Immature natural killer cell (primary cell): ENCODE measurements at regions not wholly inside any gene's neighbourhood (a gene's known extent, or its start where the extent isn't known, plus 50 kb on each side); places are given as distances from the start of the nearest gene placed in this dataset.
"Not testable (repeated sequence)": the region's sequence is repeated elsewhere in the genome, so short reads cannot be mapped to it uniquely, and the experiment has no call there.

Experiments used
- DNase-seq, 3 donors: peaks; one replicate each; pipeline ENCODE4 v3.0.0; 2022; ENCODE audit warnings: mixed read lengths in 1 of 3
- H3K27ac Mint-ChIP-seq, 6 donors: one replicate each; pipeline ENCODE4 v1.8.0; 2020; ENCODE audit warnings: mixed read lengths in 6 of 6, mild to moderate bottlenecking in 5 of 6, inconsistent platforms in 4 of 6, moderate library complexity in 3 of 6
- H3K27me3 Mint-ChIP-seq, 3 donors: one replicate each; pipeline ENCODE4 v1.8.0; 2020 to 2021; ENCODE audit warnings: low read depth in 3 of 3, mild to moderate bottlenecking in 3 of 3, mixed read lengths in 3 of 3, moderate library complexity in 3 of 3, inconsistent platforms in 1 of 3
- H3K36me3 Mint-ChIP-seq, 3 donors: one replicate each; pipeline ENCODE4 v1.8.0; 2020; ENCODE audit warnings: mixed read lengths in 3 of 3, inconsistent platforms in 2 of 3, mild to moderate bottlenecking in 2 of 3
- H3K4me1 Mint-ChIP-seq, 2 donors: one replicate each; pipeline ENCODE4 v1.8.0; 2020; ENCODE audit warnings: inconsistent platforms in 2 of 2, mild to moderate bottlenecking in 2 of 2, mixed read lengths in 2 of 2, moderate library complexity in 1 of 2
- H3K4me3 Mint-ChIP-seq, 5 donors: one replicate each; pipeline ENCODE4 v1.8.0; 2020; ENCODE audit warnings: mild to moderate bottlenecking in 5 of 5, mixed read lengths in 5 of 5, inconsistent platforms in 3 of 5, moderate library complexity in 3 of 5
- H3K9me3 Mint-ChIP-seq, 6 donors: one replicate each; pipeline ENCODE4 v1.8.0; 2020; ENCODE audit warnings: mild to moderate bottlenecking in 6 of 6, mixed read lengths in 6 of 6, inconsistent platforms in 4 of 6, moderate library complexity in 3 of 6

- DNase-seq, H3K9me3 Mint-ChIP-seq, H3K4me1 Mint-ChIP-seq, H3K4me3 Mint-ChIP-seq, H3K27ac Mint-ChIP-seq, H3K36me3 Mint-ChIP-seq, H3K27me3 Mint-ChIP-seq: not testable (repeated sequence)
These were observed 125.1 kb upstream of the RAB18 start for GRCh38 chr10:27379041-27379440.

- Mint-ChIP-seq H3K36me3 (no peaks in the 10 kb centered on the region), H3K9me3 (no peaks in the 10 kb centered on the region), H3K4me1 (no peaks in the 10 kb centered on the region), H3K27me3 (peaks cover 0 to 4% (median 0%) of the 10 kb centered on the region in 3 donors), H3K27ac (no peak overlapping the region), H3K4me3 (no peak overlapping the region)
- DNase-seq: no peak
These were observed 130.4 kb upstream of the RAB18 start for GRCh38 chr10:27373566-27374160.

- Mint-ChIP-seq H3K36me3 (no peaks in the 10 kb centered on the region), H3K27ac (no peak overlapping the region), H3K9me3 (no peaks in the 10 kb centered on the region), H3K27me3 (peaks cover 0 to 4% (median 2%) of the 10 kb centered on the region in 3 donors), H3K4me1 (no peaks in the 10 kb centered on the region), H3K4me3 (no peak overlapping the region)
- DNase-seq: no peak
These were observed 131.5 kb upstream of the ACBD5 start for GRCh38 chr10:27372095-27372494.

GRCh38 chr10:27371375-27371774, 130.8 kb upstream of the ACBD5 start:
- H3K9me3 Mint-ChIP-seq, H3K27ac Mint-ChIP-seq, H3K27me3 Mint-ChIP-seq, H3K36me3 Mint-ChIP-seq, H3K4me1 Mint-ChIP-seq, H3K4me3 Mint-ChIP-seq, DNase-seq: not testable (repeated sequence)

- no peak for DNase-seq
- Mint-ChIP-seq H3K9me3 (no peaks in the 10 kb centered on the region), H3K27me3 (peaks cover 0 to 4% (median 2%) of the 10 kb centered on the region in 3 donors), H3K27ac (no peak overlapping the region), H3K4me3 (no peak overlapping the region), H3K4me1 (no peaks in the 10 kb centered on the region), H3K36me3 (no peaks in the 10 kb centered on the region)
These were observed 129.3 kb upstream of the ACBD5 start for GRCh38 chr10:27369880-27370279.

GRCh38 chr10:27368706-27369105, 128.1 kb upstream of the ACBD5 start:
- Mint-ChIP-seq H3K27me3 (peaks cover 0 to 2% (median 2%) of the 10 kb centered on the region in 3 donors), H3K36me3 (no peaks in the 10 kb centered on the region), H3K4me1 (no peaks in the 10 kb centered on the region), H3K9me3 (no peaks in the 10 kb centered on the region), H3K27ac (no peak overlapping the region), H3K4me3 (no peak overlapping the region)
- no peak for DNase-seq

GRCh38 chr10:27366769-27367168, 126.2 kb upstream of the ACBD5 start:
- DNase-seq: no peak
- H3K4me1 Mint-ChIP-seq: no peaks in the 10 kb centered on the region
- no peak overlapping the region for H3K27ac Mint-ChIP-seq
- no peak overlapping the region for H3K4me3 Mint-ChIP-seq
- H3K9me3 Mint-ChIP-seq: no peaks in the 10 kb centered on the region
- H3K27me3 Mint-ChIP-seq: peaks cover 2 to 3% (median 2%) of the 10 kb centered on the region in 3 donors
- H3K36me3 Mint-ChIP-seq: no peaks in the 10 kb centered on the region

GRCh38 chr10:27364028-27364427, 123.4 kb upstream of the ACBD5 start:
- Mint-ChIP-seq H3K9me3 (no peaks in the 10 kb centered on the region), H3K4me1 (no peaks in the 10 kb centered on the region), H3K4me3 (no peak overlapping the region), H3K27ac (no peak overlapping the region), H3K27me3 (peaks cover 2 to 3% (median 2%) of the 10 kb centered on the region in 3 donors), H3K36me3 (no peaks in the 10 kb centered on the region)
- no peak for DNase-seq

- no peaks in the 10 kb centered on the region for H3K36me3 Mint-ChIP-seq
- peak; percentile 69 to 78 (median 74) for DNase-seq
- H3K27me3 Mint-ChIP-seq: peaks cover 0 to 3% (median 0%) of the 10 kb centered on the region in 3 donors
- H3K27ac Mint-ChIP-seq: no peak overlapping the region
- no peak overlapping the region for H3K4me3 Mint-ChIP-seq
- no peaks in the 10 kb centered on the region for H3K9me3 Mint-ChIP-seq
- no peaks in the 10 kb centered on the region for H3K4me1 Mint-ChIP-seq
These were observed 120.1 kb upstream of the ACBD5 start for GRCh38 chr10:27360581-27361172.

- H3K27ac Mint-ChIP-seq: no peak overlapping the region
- H3K4me1 Mint-ChIP-seq: peaks cover under 1 to 3% of the 10 kb centered on the region in 2 donors
- no peaks in the 10 kb centered on the region for H3K36me3 Mint-ChIP-seq
- H3K4me3 Mint-ChIP-seq: no peak overlapping the region
- DNase-seq: no peak
- H3K9me3 Mint-ChIP-seq: no peaks in the 10 kb centered on the region
- peaks cover 0 to 3% (median 0%) of the 10 kb centered on the region in 3 donors for H3K27me3 Mint-ChIP-seq
These were observed 119.3 kb upstream of the ACBD5 start for GRCh38 chr10:27359792-27360355.

- Mint-ChIP-seq H3K36me3 (no peaks in the 10 kb centered on the region), H3K27ac (no peak overlapping the region), H3K27me3 (peaks cover 0 to 6% (median 0%) of the 10 kb centered on the region in 3 donors), H3K4me1 (peaks cover 7 to 11% of the 10 kb centered on the region in 2 donors), H3K4me3 (no peak overlapping the region), H3K9me3 (no peaks in the 10 kb centered on the region)
- no peak for DNase-seq
These were observed 116.1 kb upstream of the ACBD5 start for GRCh38 chr10:27356738-27357137.

- Mint-ChIP-seq H3K4me3 (no peak overlapping the region), H3K4me1 (peaks cover 7 to 11% of the 10 kb centered on the region in 2 donors), H3K27me3 (peaks cover 0 to 6% (median 0%) of the 10 kb centered on the region in 3 donors), H3K36me3 (no peaks in the 10 kb centered on the region), H3K9me3 (no peaks in the 10 kb centered on the region), H3K27ac (no peak overlapping the region)
- no peak for DNase-seq
These were observed 115.4 kb upstream of the ACBD5 start for GRCh38 chr10:27355918-27356573.

- DNase-seq: peak in 1 of 3 donors; percentile 19
- H3K36me3 Mint-ChIP-seq, H3K27me3 Mint-ChIP-seq, H3K9me3 Mint-ChIP-seq: not testable (repeated sequence)
- peak overlapping the region in 3 of 6 donors; percentile 40 to 81 (median 71) for H3K27ac Mint-ChIP-seq
- H3K4me1 Mint-ChIP-seq: peaks cover 7 to 11% of the 10 kb centered on the region in 2 donors
- H3K4me3 Mint-ChIP-seq: peak overlapping the region; percentile 16 to 84 (median 70)
These were observed 114.2 kb upstream of the ACBD5 start for GRCh38 chr10:27354643-27355270.

- not testable (repeated sequence) for H3K9me3 Mint-ChIP-seq, H3K36me3 Mint-ChIP-seq, H3K27me3 Mint-ChIP-seq, DNase-seq
- Mint-ChIP-seq H3K4me3 (peak overlapping the region in 4 of 5 donors; percentile 66 to 84 (median 71)), H3K4me1 (peaks cover 7 to 11% of the 10 kb centered on the region in 2 donors), H3K27ac (peak overlapping the region in 1 of 6 donors; percentile 81)
These were observed 113.5 kb upstream of the ACBD5 start for GRCh38 chr10:27354100-27354499.
